ENCODE measurements at regions not wholly inside any gene's neighbourhood (a gene's known extent, or its start where the extent isn't known, plus 50 kb on each side); places are given as distances from the start of the nearest gene placed in this dataset.

DNA sequence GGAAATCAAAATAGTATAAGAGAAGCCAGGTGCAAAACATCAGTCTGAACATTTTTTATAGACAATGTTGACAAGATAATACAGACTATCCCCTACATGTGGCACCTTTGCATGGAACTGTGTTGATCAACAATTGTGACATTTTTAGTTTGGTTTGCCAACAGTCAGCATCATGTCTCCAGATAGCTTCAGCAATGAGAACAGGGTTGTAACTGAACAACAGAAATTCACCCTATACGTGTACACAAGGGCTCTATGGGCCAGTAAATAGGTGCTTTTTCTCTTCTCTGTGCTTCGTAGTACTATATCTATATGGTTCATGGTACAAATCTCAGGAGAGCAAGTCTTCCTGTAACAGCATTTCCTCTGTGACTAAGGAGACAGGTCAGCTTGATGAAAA, 310.4 kb downstream of the ATXN7L3B start:
- FAIRE-seq (no peak), DNase-seq (ENCODE audit: low spot score) (no peak), ATAC-seq (no peak)
- Histone ChIP-seq H4K20me1 (ENCODE audit: insufficient read depth, low read length) (no peaks in the 10 kb centered on the region), H3K79me2 (ENCODE audit: insufficient read depth, low read length) (no peaks in the 10 kb centered on the region), H3K4me1 (ENCODE audit: insufficient read depth, low read length) (peaks cover 14% of the 10 kb centered on the region), H3K4me2 (ENCODE audit: low read depth, low read length) (peak overlapping the region; percentile 16; the same call in 1 of the 2 replicates), H3K9me3 (ENCODE audit: low read length) (no peaks in the 10 kb centered on the region), H3K4me3 (replicated peaks in 1 of 3; ENCODE audit: insufficient read depth in 1 of 3, low read depth in 2 of 3, low read length in 3 of 3) (no peak overlapping the region), H3K36me3 (replicated peaks in 1 of 2; ENCODE audit: control insufficient read depth in 1 of 2, insufficient read depth in 2 of 2, low read length in 2 of 2) (no peaks in the 10 kb centered on the region), H3K27ac (ENCODE audit: extremely low read length, insufficient read depth, low read length) (no peak overlapping the region), H2AFZ (ENCODE audit: low read length) (no peak overlapping the region), H3K9ac (ENCODE audit: insufficient read depth, low read depth, low read length) (no peak overlapping the region), H3K27me3 (ENCODE audit: control insufficient read depth in 1 of 2, insufficient read depth in 2 of 2, low read length in 2 of 2) (no peaks in the 10 kb centered on the region; a peak in 1 of 5 replicates)
- ChIA-PET CTCF (ENCODE audit: low intra/inter-chr PET ratio, low total read pairs) (no interaction called here), POLR2A (no interaction called here)
- WGBS (ENCODE audit: low lambda C conversion rate), result 0% methylated on average over 2 of the region's 2 CpGs
- no TSS peak for BruUV-seq (replicated peaks)
- no peak for TF ChIP-seq MAFK (conservative IDR thresholded peaks at IDR 0.05 in 1 of 2, IDR thresholded peaks at IDR 0.05 in 1 of 2; ENCODE audit: low read length in 2 of 2)
- no peak for TF ChIP-seq MAFG (CRISPR knock-in tag; IDR thresholded peaks at IDR 0.05)
- TF ChIP-seq, protein P1, sequence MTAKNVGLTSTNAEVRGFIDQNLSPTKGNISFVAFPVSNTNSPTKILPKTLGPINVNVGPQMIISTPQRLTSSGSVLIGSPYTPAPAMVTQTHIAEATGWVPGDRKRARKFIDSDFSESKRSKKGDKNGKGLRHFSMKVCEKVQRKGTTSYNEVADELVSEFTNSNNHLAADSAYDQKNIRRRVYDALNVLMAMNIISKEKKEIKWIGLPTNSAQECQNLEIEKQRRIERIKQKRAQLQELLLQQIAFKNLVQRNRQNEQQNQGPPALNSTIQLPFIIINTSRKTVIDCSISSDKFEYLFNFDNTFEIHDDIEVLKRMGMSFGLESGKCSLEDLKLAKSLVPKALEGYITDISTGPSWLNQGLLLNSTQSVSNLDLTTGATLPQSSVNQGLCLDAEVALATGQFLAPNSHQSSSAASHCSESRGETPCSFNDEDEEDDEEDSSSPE (CRISPR knock-in tag; IDR thresholded peaks at IDR 0.05), result no peak
- TF ChIP-seq ZNF235 (CRISPR knock-in tag; IDR thresholded peaks at IDR 0.05; ENCODE audit: borderline replicate concordance), result no peak
- no peak for TF ChIP-seq ZNF281 (CRISPR knock-in tag; IDR thresholded peaks at IDR 0.05; ENCODE audit: borderline replicate concordance)
- TF ChIP-seq ZNF326 (CRISPR knock-in tag; IDR thresholded peaks at IDR 0.05; ENCODE audit: borderline replicate concordance), result no peak
- no peak for TF ChIP-seq HMGXB3 (CRISPR knock-in tag; IDR thresholded peaks at IDR 0.05; ENCODE audit: borderline replicate concordance)
- in situ Hi-C loops (cut with HindIII; ENCODE audit: extremely low pct_ligation_motif_present, low pct_unique_long_range_greater_than_20kb), result no loop called here
- intact Hi-C loops (cut with micrococcal nuclease; ENCODE audit: unreplicated experiment), result no loop called here

All from HepG2 (cell line).